SH-SY5Y (cell line): ENCODE measurements at regions not wholly inside any gene's neighbourhood (a gene's known extent, or its start where the extent isn't known, plus 50 kb on each side); places are given as distances from the start of the nearest gene placed in this dataset.

Experiments
- GATA2 ChIP-seq: IDR thresholded peaks from 2 replicates; pipeline ENCODE4 v1.6.1; 2011; ENCODE audit warnings: mild to moderate bottlenecking, low read depth, low read length
- GATA3 ChIP-seq: IDR thresholded peaks from 2 replicates; pipeline ENCODE4 v1.6.1; 2011; ENCODE audit warnings: low read depth, mild to moderate bottlenecking, low read length, moderate library complexity

DNA sequence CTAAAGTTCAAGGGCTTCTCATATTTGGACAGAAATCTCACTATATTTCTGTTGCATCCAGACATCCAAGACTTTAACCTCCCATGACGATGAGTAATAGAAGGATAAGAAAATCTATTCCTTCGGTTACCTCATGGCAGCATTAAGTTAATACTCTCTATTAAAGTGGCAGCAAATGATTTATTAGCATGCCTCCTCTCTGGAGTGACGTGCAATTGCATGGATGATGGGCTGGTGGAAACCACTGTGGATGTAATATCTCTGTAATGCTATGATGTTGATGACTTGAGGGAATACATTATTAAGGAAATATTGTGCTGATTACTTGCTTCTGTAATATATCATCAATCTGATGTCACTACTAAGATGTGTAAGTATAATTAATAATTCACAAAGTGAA lies 336.8 kb downstream of the DSEL start:
- TF ChIP-seq GATA2 (no peak), GATA3 (no peak)
